Keratinocyte (primary cell): ENCODE measurements at regions not wholly inside any gene's neighbourhood (a gene's known extent, or its start where the extent isn't known, plus 50 kb on each side); places are given as distances from the start of the nearest gene placed in this dataset.

ENCODE experiments used
- DNase-seq: peaks from one replicate; pipeline ENCODE4 v3.0.0-alpha.2; 2011; ENCODE audit warnings: low read depth, missing footprints, low spot score
- FAIRE-seq: peaks from 2 replicates; lab custom pipeline; 2011; peaks lifted over from hg19 to GRCh38; lab: Jason Lieb, UNC
- H2AFZ ChIP-seq: 2 replicates; pipeline ENCODE4 v1.6.0; 2012; ENCODE audit warnings: low read length, control low read depth, inconsistent platforms; ENCODE audit not compliant: control insufficient read depth
- H3K27ac ChIP-seq: 2 replicates; pipeline ENCODE4 v1.5.1; 2011; ENCODE audit warnings: low read length; ENCODE audit not compliant: control insufficient read depth, insufficient read depth
- H3K27me3 ChIP-seq: 3 replicates; pipeline ENCODE4 v1.6.0; 2011; ENCODE audit warnings: low read length; ENCODE audit not compliant: control insufficient read depth, insufficient read depth; ENCODE audit errors: extremely low read depth
- H3K36me3 ChIP-seq, 2 experiments: 2 replicates in 1 of 2; 3 replicates in 1 of 2; pipeline ENCODE4 v1.5.1; 2011; ENCODE audit warnings: low read length in 2 of 2, mild to moderate bottlenecking in 1 of 2; ENCODE audit not compliant: control insufficient read depth in 2 of 2, insufficient read depth in 2 of 2; ENCODE audit errors: extremely low read depth in 1 of 2
- H3K4me1 ChIP-seq: 3 replicates; pipeline ENCODE4 v1.5.1; 2011; ENCODE audit warnings: low read length; ENCODE audit not compliant: control insufficient read depth, insufficient read depth; ENCODE audit errors: extremely low read depth
- H3K4me2 ChIP-seq: 3 replicates; pipeline ENCODE4 v1.6.0; 2011; ENCODE audit warnings: low read depth, low read length; ENCODE audit not compliant: control insufficient read depth, insufficient read depth; ENCODE audit errors: extremely low read depth
- H3K4me3 ChIP-seq, 3 experiments: fragments of 200-600 bp in 1 of 3; sonication (generic) in 1 of 3; 2 replicates in 2 of 3; 3 replicates in 1 of 3; pipeline ENCODE4 v1.5.1; 2011 to 2016; ENCODE audit warnings: low read length in 3 of 3, mild to moderate bottlenecking in 3 of 3, control low read depth in 2 of 3, inconsistent platforms in 1 of 3, low read depth in 1 of 3, mixed read lengths in 1 of 3, mixed run types in 1 of 3, moderate library complexity in 1 of 3; ENCODE audit not compliant: control insufficient read depth in 2 of 3, insufficient read depth in 2 of 3; ENCODE audit errors: extremely low read depth in 1 of 3
- H3K79me2 ChIP-seq: 2 replicates; pipeline ENCODE4 v1.6.0; 2012; ENCODE audit warnings: low read length; ENCODE audit not compliant: control insufficient read depth, insufficient read depth
- H3K9ac ChIP-seq: 3 replicates; pipeline ENCODE4 v1.6.0; 2011; ENCODE audit warnings: low read length; ENCODE audit not compliant: control insufficient read depth, insufficient read depth; ENCODE audit errors: extremely low read depth
- H3K9me1 ChIP-seq: 3 replicates; pipeline ENCODE4 v1.6.0; 2011; ENCODE audit warnings: low read length; ENCODE audit not compliant: control insufficient read depth, insufficient read depth; ENCODE audit errors: extremely low read depth
- H3K9me3 ChIP-seq: 2 replicates; pipeline ENCODE4 v1.5.1; 2012; ENCODE audit warnings: low read depth, low read length; ENCODE audit not compliant: control insufficient read depth
- H4K20me1 ChIP-seq: 3 replicates; pipeline ENCODE4 v1.6.0; 2011; ENCODE audit warnings: low read length; ENCODE audit not compliant: control insufficient read depth, insufficient read depth; ENCODE audit errors: extremely low read depth
- EZH2 ChIP-seq: IDR thresholded peaks from one replicate; pipeline ENCODE4 v1.6.1; 2012; ENCODE audit warnings: inconsistent platforms, mild to moderate bottlenecking, low read length, moderate library complexity
- dilution Hi-C: fragments of 300-500 bp; cut with MboI; formaldehyde crosslinking; loops from one replicate; pipeline ENCODE4 v1.7.0; 2020; ENCODE audit warnings: low sequenced_read_pairs; ENCODE audit not compliant: extremely low pct_ligation_motif_present
- TF ChIP-seq, protein P1 (sequence below), 3 experiments: IDR thresholded peaks in 1 of 3; conservative IDR thresholded peaks in 1 of 3; optimal IDR thresholded peaks in 1 of 3; 2 replicates in 2 of 3; 3 replicates in 1 of 3; pipeline versions ENCODE3 to v1.5.1; 2011; ENCODE audit warnings: low read length in 3 of 3, mild to moderate bottlenecking in 3 of 3, moderate library complexity in 2 of 3, control low read depth in 1 of 3, inconsistent platforms in 1 of 3; ENCODE audit not compliant: insufficient read depth in 2 of 3; ENCODE audit errors: extremely low read depth in 1 of 3

- Histone ChIP-seq H3K27ac (no peak overlapping the region), H3K4me2 (no peak overlapping the region), H3K4me3 (no peak overlapping the region), H3K27me3 (no peaks in the 10 kb centered on the region), H3K9me1 (no peaks in the 10 kb centered on the region), H4K20me1 (no peaks in the 10 kb centered on the region), H3K9me3 (no peaks in the 10 kb centered on the region), H2AFZ (no peak overlapping the region), H3K4me1 (no peaks in the 10 kb centered on the region), H3K9ac (no peak overlapping the region), H3K36me3 (no peaks in the 10 kb centered on the region), H3K79me2 (no peaks in the 10 kb centered on the region)
- DNase-seq (no peak), FAIRE-seq (no peak)
- dilution Hi-C loops = no loop called here
- TF ChIP-seq EZH2 = no peak
- TF ChIP-seq, protein P1, sequence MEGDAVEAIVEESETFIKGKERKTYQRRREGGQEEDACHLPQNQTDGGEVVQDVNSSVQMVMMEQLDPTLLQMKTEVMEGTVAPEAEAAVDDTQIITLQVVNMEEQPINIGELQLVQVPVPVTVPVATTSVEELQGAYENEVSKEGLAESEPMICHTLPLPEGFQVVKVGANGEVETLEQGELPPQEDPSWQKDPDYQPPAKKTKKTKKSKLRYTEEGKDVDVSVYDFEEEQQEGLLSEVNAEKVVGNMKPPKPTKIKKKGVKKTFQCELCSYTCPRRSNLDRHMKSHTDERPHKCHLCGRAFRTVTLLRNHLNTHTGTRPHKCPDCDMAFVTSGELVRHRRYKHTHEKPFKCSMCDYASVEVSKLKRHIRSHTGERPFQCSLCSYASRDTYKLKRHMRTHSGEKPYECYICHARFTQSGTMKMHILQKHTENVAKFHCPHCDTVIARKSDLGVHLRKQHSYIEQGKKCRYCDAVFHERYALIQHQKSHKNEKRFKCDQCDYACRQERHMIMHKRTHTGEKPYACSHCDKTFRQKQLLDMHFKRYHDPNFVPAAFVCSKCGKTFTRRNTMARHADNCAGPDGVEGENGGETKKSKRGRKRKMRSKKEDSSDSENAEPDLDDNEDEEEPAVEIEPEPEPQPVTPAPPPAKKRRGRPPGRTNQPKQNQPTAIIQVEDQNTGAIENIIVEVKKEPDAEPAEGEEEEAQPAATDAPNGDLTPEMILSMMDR (optimal IDR thresholded peaks at IDR 0.05 in 1 of 3, IDR thresholded peaks at IDR 0.05 in 1 of 3, conservative IDR thresholded peaks at IDR 0.05 in 1 of 3; ENCODE audit: extremely low read depth in 1 of 3, insufficient read depth in 2 of 3, low read length in 3 of 3) = no peak
Measured at GRCh38 chr5:87845734-87846133, 422.9 kb downstream of the TMEM161B start.

DNA sequence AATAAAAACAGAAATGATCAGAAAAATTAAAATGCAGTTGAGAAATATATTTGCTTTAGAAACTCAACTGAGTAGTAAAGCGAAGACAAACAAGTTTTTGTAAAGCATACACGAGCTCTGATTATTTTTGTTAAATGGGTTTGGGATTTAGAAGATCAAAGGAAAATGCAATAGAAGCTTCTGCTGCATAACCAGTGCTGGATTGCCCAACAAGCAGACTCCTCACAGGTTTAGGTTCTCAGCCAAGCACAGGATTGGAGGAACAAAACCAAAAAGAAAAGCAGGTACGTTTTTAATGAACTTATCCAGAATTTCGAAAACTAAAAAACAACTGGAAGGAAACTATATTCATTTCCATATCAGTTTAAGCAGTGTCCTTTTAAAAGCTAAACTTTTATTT is 423.8 kb downstream of the TMEM161B start:
- Histone ChIP-seq H3K36me3 (no peaks in the 10 kb centered on the region), H3K9me1 (no peaks in the 10 kb centered on the region), H3K4me2 (no peak overlapping the region), H3K9ac (no peak overlapping the region), H3K4me3 (no peak overlapping the region), H3K27me3 (no peaks in the 10 kb centered on the region), H2AFZ (no peak overlapping the region), H3K4me1 (no peaks in the 10 kb centered on the region), H3K9me3 (no peaks in the 10 kb centered on the region), H3K79me2 (no peaks in the 10 kb centered on the region), H4K20me1 (no peaks in the 10 kb centered on the region), H3K27ac (no peak overlapping the region)
- no peak for TF ChIP-seq EZH2
- TF ChIP-seq, protein P1 (optimal IDR thresholded peaks at IDR 0.05 in 1 of 3, IDR thresholded peaks at IDR 0.05 in 1 of 3, conservative IDR thresholded peaks at IDR 0.05 in 1 of 3; ENCODE audit: extremely low read depth in 1 of 3, insufficient read depth in 2 of 3, low read length in 3 of 3) = no peak
- no peak for FAIRE-seq
- no peak for DNase-seq
- dilution Hi-C loops = no loop called here
